Stimulated activated CD8-positive, alpha-beta memory T cell treated with anti-CD3 and anti-CD28 coated beads, Interleukin-4, amount 100 ng/mL, for 24 hours (primary cell): ENCODE measurements at regions not wholly inside any gene's neighbourhood (a gene's known extent, or its start where the extent isn't known, plus 50 kb on each side); places are given as distances from the start of the nearest gene placed in this dataset.
"Not testable (repeated sequence)": the region's sequence is repeated elsewhere in the genome, so short reads cannot be mapped to it uniquely, and the experiment has no call there.

ENCODE experiments used
- DNase-seq: peaks from one replicate; pipeline ENCODE4 v3.0.0-alpha.2; 2020; ENCODE audit warnings: low read depth

GRCh38 chr10:130351466-130352290, 215.5 kb downstream of the GLRX3 start:
- no peak for DNase-seq

GRCh38 chr10:130352291-130352645, 216.1 kb downstream of the GLRX3 start:
- DNase-seq: no peak

- DNase-seq: no peak
Observed at GRCh38 chr10:130353928-130354572, 217.9 kb downstream of the GLRX3 start.

- DNase-seq: no peak
Observed at GRCh38 chr10:130354573-130354954, 218.4 kb downstream of the GLRX3 start.

GRCh38 chr10:130354976-130355795, 219.0 kb downstream of the GLRX3 start:
- no peak for DNase-seq

GRCh38 chr10:130356429-130356828, 220.2 kb downstream of the GLRX3 start:
- not testable (repeated sequence) for DNase-seq

- DNase-seq: no peak
Observed at GRCh38 chr10:130357226-130357625, 221.0 kb downstream of the GLRX3 start.

GRCh38 chr10:130357951-130358350, 221.8 kb downstream of the GLRX3 start:
- DNase-seq: no peak

- DNase-seq: no peak
Observed at GRCh38 chr10:130358981-130359650, 222.9 kb downstream of the GLRX3 start.

- no peak for DNase-seq
Observed at GRCh38 chr10:130359711-130360110, 223.5 kb downstream of the GLRX3 start.

GRCh38 chr10:130360826-130361311, 224.7 kb downstream of the GLRX3 start:
- DNase-seq: no peak

GRCh38 chr10:130361351-130362105, 225.3 kb downstream of the GLRX3 start:
- no peak for DNase-seq

- no peak for DNase-seq
Observed at GRCh38 chr10:130362308-130362761, 226.1 kb downstream of the GLRX3 start.

GRCh38 chr10:130363051-130363450, 226.9 kb downstream of the GLRX3 start:
- no peak for DNase-seq

GRCh38 chr10:130363899-130364445, 227.8 kb downstream of the GLRX3 start:
- no peak for DNase-seq

- DNase-seq: no peak
Observed at GRCh38 chr10:130364631-130365411, 228.6 kb downstream of the GLRX3 start.

- DNase-seq: no peak
Observed at GRCh38 chr10:130368761-130369560, 232.8 kb downstream of the GLRX3 start.

GRCh38 chr10:130369645-130370381, 233.6 kb downstream of the GLRX3 start:
- DNase-seq: no peak
